ENCODE measurements at regions not wholly inside any gene's neighbourhood (a gene's known extent, or its start where the extent isn't known, plus 50 kb on each side); places are given as distances from the start of the nearest gene placed in this dataset.

GRCh38 chrX:10050481-10050880, 83.3 kb downstream of the CLDN34 start:
- Histone ChIP-seq H3K4me2 (no peak overlapping the region), H2AFZ (ENCODE audit: low read depth) (no peak overlapping the region), H3K79me2 (ENCODE audit: insufficient read depth, low read depth) (peaks cover 15% of the 10 kb centered on the region; the same call in 1 of the 2 replicates), H3K4me3 (IDR thresholded peaks at IDR 0.05; ENCODE audit: insufficient read depth, low read depth, low read length) (no peak overlapping the region), H4K20me1 (ENCODE audit: insufficient read depth) (no peaks in the 10 kb centered on the region), H3K9ac (no peak overlapping the region), H3K36me3 (ENCODE audit: insufficient read depth) (no peaks in the 10 kb centered on the region), H3K27ac (no peak overlapping the region), H3K4me1 (ENCODE audit: low read depth, poor library complexity, severe bottlenecking) (peaks cover 15% of the 10 kb centered on the region), H3K27me3 (ENCODE audit: insufficient read depth, low read depth) (no peaks in the 10 kb centered on the region)
- no peak for TF ChIP-seq CTCF (conservative IDR thresholded peaks at IDR 0.05; ENCODE audit: low read depth, low read length)

GRCh38 chrX:10051866-10052480, 84.8 kb downstream of the CLDN34 start:
- no peak for TF ChIP-seq CTCF (conservative IDR thresholded peaks at IDR 0.05; ENCODE audit: low read depth, low read length)
- H3K4me2 ChIP-seq: no peak overlapping the region

GRCh38 chrX:10052906-10053625, 85.9 kb downstream of the CLDN34 start:
- Histone ChIP-seq H3K27me3 (ENCODE audit: insufficient read depth, low read depth) (no peaks in the 10 kb centered on the region), H3K4me2 (no peak overlapping the region), H3K4me3 (IDR thresholded peaks at IDR 0.05; ENCODE audit: insufficient read depth, low read depth, low read length) (no peak overlapping the region), H3K36me3 (ENCODE audit: insufficient read depth) (no peaks in the 10 kb centered on the region), H3K79me2 (ENCODE audit: insufficient read depth, low read depth) (peaks cover 8% of the 10 kb centered on the region; the same call in 1 of the 2 replicates), H4K20me1 (ENCODE audit: insufficient read depth) (no peaks in the 10 kb centered on the region), H3K4me1 (ENCODE audit: low read depth, poor library complexity, severe bottlenecking) (peaks cover 15% of the 10 kb centered on the region), H3K27ac (no peak overlapping the region), H2AFZ (ENCODE audit: low read depth) (no peak overlapping the region), H3K9ac (no peak overlapping the region)
- no peak for TF ChIP-seq CTCF (conservative IDR thresholded peaks at IDR 0.05; ENCODE audit: low read depth, low read length)

More at GRCh38 chrX:10051866-10052480, 84.8 kb downstream of the CLDN34 start:
- Histone ChIP-seq H4K20me1 (ENCODE audit: insufficient read depth) (no peaks in the 10 kb centered on the region), H3K27ac (no peak overlapping the region), H3K4me1 (ENCODE audit: low read depth, poor library complexity, severe bottlenecking) (peaks cover 15% of the 10 kb centered on the region), H3K9ac (no peak overlapping the region), H3K27me3 (ENCODE audit: insufficient read depth, low read depth) (no peaks in the 10 kb centered on the region), H3K4me3 (IDR thresholded peaks at IDR 0.05; ENCODE audit: insufficient read depth, low read depth, low read length) (no peak overlapping the region), H3K36me3 (ENCODE audit: insufficient read depth) (no peaks in the 10 kb centered on the region), H2AFZ (ENCODE audit: low read depth) (no peak overlapping the region), H3K79me2 (ENCODE audit: insufficient read depth, low read depth) (peaks cover 8% of the 10 kb centered on the region; the same call in 1 of the 2 replicates)

- Histone ChIP-seq H3K4me2 (no peak overlapping the region), H3K9ac (no peak overlapping the region), H3K27me3 (ENCODE audit: insufficient read depth, low read depth) (no peaks in the 10 kb centered on the region), H3K79me2 (ENCODE audit: insufficient read depth, low read depth) (peaks cover 6% of the 10 kb centered on the region; the same call in 1 of the 2 replicates), H3K27ac (no peak overlapping the region), H3K4me1 (ENCODE audit: low read depth, poor library complexity, severe bottlenecking) (peaks cover 15% of the 10 kb centered on the region), H3K4me3 (IDR thresholded peaks at IDR 0.05; ENCODE audit: insufficient read depth, low read depth, low read length) (no peak overlapping the region), H3K36me3 (ENCODE audit: insufficient read depth) (no peaks in the 10 kb centered on the region), H4K20me1 (ENCODE audit: insufficient read depth) (no peaks in the 10 kb centered on the region), H2AFZ (ENCODE audit: low read depth) (no peak overlapping the region)
- no peak for TF ChIP-seq CTCF (conservative IDR thresholded peaks at IDR 0.05; ENCODE audit: low read depth, low read length)
These were observed 87.2 kb downstream of the CLDN34 start for GRCh38 chrX:10054396-10054795.
